ENCODE measurements at regions not wholly inside any gene's neighbourhood (a gene's known extent, or its start where the extent isn't known, plus 50 kb on each side); places are given as distances from the start of the nearest gene placed in this dataset.

- no peak for DNase-seq
These were observed 171.0 kb downstream of the KATNIP start for GRCh38 chr16:27720731-27721530.

- no peak for DNase-seq
These were observed 171.7 kb downstream of the KATNIP start for GRCh38 chr16:27721531-27722181.

- DNase-seq = no peak
These were observed 172.3 kb downstream of the KATNIP start for GRCh38 chr16:27722207-27722606.

- no peak for DNase-seq
These were observed 173.0 kb downstream of the KATNIP start for GRCh38 chr16:27722892-27723450.

- DNase-seq = no peak
These were observed 174.0 kb downstream of the KATNIP start for GRCh38 chr16:27723711-27724481.

- no peak for DNase-seq
These were observed 174.7 kb downstream of the KATNIP start for GRCh38 chr16:27724482-27725235.

- DNase-seq = no peak
These were observed 175.5 kb downstream of the KATNIP start for GRCh38 chr16:27725236-27726000.

- DNase-seq = peak; percentile 79
These were observed 176.8 kb downstream of the KATNIP start for GRCh38 chr16:27726621-27727261.

GRCh38 chr16:27727941-27728340, 178.0 kb downstream of the KATNIP start:
- no peak for DNase-seq

GRCh38 chr16:27728691-27729090, 178.7 kb downstream of the KATNIP start:
- no peak for DNase-seq

- DNase-seq = no peak
These were observed 179.8 kb downstream of the KATNIP start for GRCh38 chr16:27729516-27730304.

GRCh38 chr16:27730661-27731210, 180.8 kb downstream of the KATNIP start:
- no peak for DNase-seq

GRCh38 chr16:27735031-27735430, 185.1 kb downstream of the KATNIP start:
- DNase-seq = no peak

GRCh38 chr16:27736431-27736830, 186.5 kb downstream of the KATNIP start:
- no peak for DNase-seq

GRCh38 chr16:27737513-27737912, 187.6 kb downstream of the KATNIP start:
- no peak for DNase-seq

Data from NCI-H226 (cell line).